NCI-H524 treated with DMSO at 0.1 percent for 48 hours (cell line): ENCODE measurements at regions not wholly inside any gene's neighbourhood (a gene's known extent, or its start where the extent isn't known, plus 50 kb on each side); places are given as distances from the start of the nearest gene placed in this dataset.
"Not testable (repeated sequence)": the region's sequence is repeated elsewhere in the genome, so short reads cannot be mapped to it uniquely, and the experiment has no call there.

ENCODE experiments used
- DNase-seq: peaks from one replicate; lab custom pipeline; 2025; lab: John Stamatoyannopoulos, UW

- DNase-seq = no peak
Measured at GRCh38 chr15:93358166-93359059, 269.4 kb upstream of the RGMA start.

- DNase-seq = no peak
Measured at GRCh38 chr15:93348711-93349545, 259.9 kb upstream of the RGMA start.

GRCh38 chr15:93347986-93348385 is 259.0 kb upstream of the RGMA start:
- no peak for DNase-seq

GRCh38 chr15:93345981-93346380 is 257.0 kb upstream of the RGMA start:
- no peak for DNase-seq

- not testable (repeated sequence) for DNase-seq
Measured at GRCh38 chr15:93343402-93343801, 254.4 kb upstream of the RGMA start.

GRCh38 chr15:93341164-93341563 is 252.2 kb upstream of the RGMA start:
- peak; percentile 57 for DNase-seq

- no peak for DNase-seq
Measured at GRCh38 chr15:93340406-93340805, 251.4 kb upstream of the RGMA start.

- no peak for DNase-seq
Measured at GRCh38 chr15:93333796-93334195, 244.8 kb upstream of the RGMA start.

GRCh38 chr15:93333126-93333525 is 244.1 kb upstream of the RGMA start:
- DNase-seq = not testable (repeated sequence)

GRCh38 chr15:93332168-93332553 is 243.2 kb upstream of the RGMA start:
- DNase-seq = no peak

- no peak for DNase-seq
Measured at GRCh38 chr15:93331545-93332167, 242.6 kb upstream of the RGMA start.

GRCh38 chr15:93330912-93331544 is 242.0 kb upstream of the RGMA start:
- no peak for DNase-seq

GRCh38 chr15:93327364-93327763 is 238.4 kb upstream of the RGMA start:
- DNase-seq = no peak

GRCh38 chr15:93324186-93324975 is 235.4 kb upstream of the RGMA start:
- DNase-seq = no peak

GRCh38 chr15:93321881-93322282 is 232.9 kb upstream of the RGMA start:
- no peak for DNase-seq

GRCh38 chr15:93319121-93319814 is 230.3 kb upstream of the RGMA start:
- no peak for DNase-seq

GRCh38 chr15:93317772-93318171 is 228.8 kb upstream of the RGMA start:
- DNase-seq = no peak

- DNase-seq = no peak
Measured at GRCh38 chr15:93314245-93314644, 225.2 kb upstream of the RGMA start.

- DNase-seq = no peak
Measured at GRCh38 chr15:93312891-93313486, 224.0 kb upstream of the RGMA start.

- DNase-seq = no peak
Measured at GRCh38 chr15:93311620-93312019, 222.6 kb upstream of the RGMA start.
